ENCODE measurements at regions not wholly inside any gene's neighbourhood (a gene's known extent, or its start where the extent isn't known, plus 50 kb on each side); places are given as distances from the start of the nearest gene placed in this dataset.

DNA sequence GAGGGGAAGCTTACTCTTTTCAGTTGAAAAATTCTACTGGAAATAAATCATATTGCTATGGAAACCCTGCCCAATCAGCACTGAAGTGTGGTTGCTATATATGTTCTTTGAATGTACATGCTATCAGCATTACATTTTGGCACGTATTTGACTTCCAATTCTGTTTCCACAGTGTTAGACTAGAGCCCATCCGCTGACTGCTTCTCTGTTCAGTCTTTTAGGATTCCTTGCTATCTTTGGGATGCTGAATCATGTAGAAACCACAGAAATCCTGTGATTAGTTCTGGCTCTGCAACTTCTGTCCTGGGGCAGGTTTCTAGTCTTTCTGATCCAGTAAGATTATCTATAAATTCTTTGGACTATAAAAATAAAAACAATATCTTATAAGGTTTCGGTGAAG, 128.2 kb upstream of the SLC7A14 start:
- DNase-seq = no peak

DNA sequence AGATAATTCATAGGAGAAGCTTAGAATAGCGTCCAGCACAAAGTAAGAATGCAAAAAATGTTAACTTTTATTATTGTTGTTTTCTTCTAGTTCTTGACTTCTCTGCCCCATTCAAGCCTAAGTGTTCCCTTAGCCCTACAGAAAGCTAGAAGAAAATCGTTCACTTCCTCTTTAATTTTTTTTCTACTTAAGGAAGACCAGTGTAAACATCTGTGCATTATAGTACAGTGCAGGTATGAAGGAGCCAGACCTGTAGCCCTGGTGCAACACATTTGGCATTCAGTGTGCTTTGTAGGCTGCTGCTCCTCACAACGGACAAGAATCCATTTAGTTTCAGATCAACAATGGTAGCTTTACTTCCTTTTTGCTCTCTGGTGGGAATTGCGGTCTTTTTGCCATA, 127.8 kb upstream of the SLC7A14 start:
- TF ChIP-seq, protein P1, sequence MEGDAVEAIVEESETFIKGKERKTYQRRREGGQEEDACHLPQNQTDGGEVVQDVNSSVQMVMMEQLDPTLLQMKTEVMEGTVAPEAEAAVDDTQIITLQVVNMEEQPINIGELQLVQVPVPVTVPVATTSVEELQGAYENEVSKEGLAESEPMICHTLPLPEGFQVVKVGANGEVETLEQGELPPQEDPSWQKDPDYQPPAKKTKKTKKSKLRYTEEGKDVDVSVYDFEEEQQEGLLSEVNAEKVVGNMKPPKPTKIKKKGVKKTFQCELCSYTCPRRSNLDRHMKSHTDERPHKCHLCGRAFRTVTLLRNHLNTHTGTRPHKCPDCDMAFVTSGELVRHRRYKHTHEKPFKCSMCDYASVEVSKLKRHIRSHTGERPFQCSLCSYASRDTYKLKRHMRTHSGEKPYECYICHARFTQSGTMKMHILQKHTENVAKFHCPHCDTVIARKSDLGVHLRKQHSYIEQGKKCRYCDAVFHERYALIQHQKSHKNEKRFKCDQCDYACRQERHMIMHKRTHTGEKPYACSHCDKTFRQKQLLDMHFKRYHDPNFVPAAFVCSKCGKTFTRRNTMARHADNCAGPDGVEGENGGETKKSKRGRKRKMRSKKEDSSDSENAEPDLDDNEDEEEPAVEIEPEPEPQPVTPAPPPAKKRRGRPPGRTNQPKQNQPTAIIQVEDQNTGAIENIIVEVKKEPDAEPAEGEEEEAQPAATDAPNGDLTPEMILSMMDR (IDR thresholded peaks at IDR 0.05; ENCODE audit: low read depth, low read length) = no peak
- H3K36me3 ChIP-seq = no peaks in the 10 kb centered on the region
- no peaks in the 10 kb centered on the region for H3K4me1 ChIP-seq
- no peak overlapping the region for H3K4me3 ChIP-seq (ENCODE audit: low read depth, low read length)
- no peak for DNase-seq
- no peaks in the 10 kb centered on the region for H3K27me3 ChIP-seq
- peaks cover 8% of the 10 kb centered on the region; the same call in 1 of the 2 replicates for H3K9me3 ChIP-seq

More for the DNA sequence above, 128.2 kb upstream of the SLC7A14 start:
- H3K36me3 ChIP-seq = no peaks in the 10 kb centered on the region
- TF ChIP-seq, protein P1 (IDR thresholded peaks at IDR 0.05; ENCODE audit: low read depth, low read length) = no peak
- peaks cover 8% of the 10 kb centered on the region; the same call in 1 of the 2 replicates for H3K9me3 ChIP-seq
- H3K27me3 ChIP-seq = no peaks in the 10 kb centered on the region
- H3K4me3 ChIP-seq (ENCODE audit: low read depth, low read length) = no peak overlapping the region
- no peaks in the 10 kb centered on the region for H3K4me1 ChIP-seq

DNA sequence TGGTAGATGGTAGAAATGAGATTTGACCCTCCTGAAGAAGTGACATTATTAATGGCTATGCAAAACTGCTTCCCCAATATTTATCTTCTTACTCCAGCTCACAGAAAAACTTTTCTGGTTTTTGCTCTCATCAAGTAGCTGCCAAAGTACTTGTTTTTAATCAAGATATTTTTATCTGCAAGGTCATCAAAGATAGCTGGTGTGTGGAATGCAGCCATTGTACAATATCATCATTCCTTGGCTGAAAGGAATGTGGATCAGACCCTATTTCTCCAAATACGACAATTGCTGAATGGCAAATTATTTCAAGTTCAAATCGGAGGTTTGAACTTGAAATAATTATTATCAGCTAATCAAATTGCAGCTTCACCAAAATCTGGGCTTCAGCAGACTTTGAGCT, 126.9 kb upstream of the SLC7A14 start:
- no peaks in the 10 kb centered on the region for H3K4me1 ChIP-seq
- no peak overlapping the region for H3K4me3 ChIP-seq (ENCODE audit: low read depth, low read length)
- peaks cover 8% of the 10 kb centered on the region; the same call in 1 of the 2 replicates for H3K9me3 ChIP-seq
- no peak for DNase-seq
- no peaks in the 10 kb centered on the region for H3K27me3 ChIP-seq
- no peaks in the 10 kb centered on the region for H3K36me3 ChIP-seq
- TF ChIP-seq, protein P1 (IDR thresholded peaks at IDR 0.05; ENCODE audit: low read depth, low read length) = no peak

DNA sequence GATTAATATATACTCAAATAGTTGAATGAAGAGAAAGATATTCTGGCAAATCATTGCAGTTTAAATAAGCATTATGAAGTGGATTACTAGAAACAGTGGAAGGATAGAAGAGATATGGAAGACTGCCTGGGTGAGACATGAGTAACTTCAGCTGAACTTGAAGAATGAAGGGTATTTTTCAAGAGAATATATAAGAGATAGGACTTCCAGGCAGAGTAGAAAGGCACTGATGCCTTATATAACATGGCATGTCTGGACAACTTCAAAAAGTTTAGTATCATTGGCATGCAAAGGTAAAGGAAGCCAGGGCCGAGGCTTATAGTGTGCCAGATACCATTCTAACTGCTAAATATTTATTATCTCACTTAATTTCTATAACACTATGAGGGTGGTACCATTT, 126.5 kb upstream of the SLC7A14 start:
- no peak overlapping the region for H3K4me3 ChIP-seq (ENCODE audit: low read depth, low read length)
- H3K4me1 ChIP-seq = no peaks in the 10 kb centered on the region
- no peaks in the 10 kb centered on the region for H3K36me3 ChIP-seq
- peaks cover 8% of the 10 kb centered on the region; the same call in 1 of the 2 replicates for H3K9me3 ChIP-seq
- TF ChIP-seq, protein P1 (IDR thresholded peaks at IDR 0.05; ENCODE audit: low read depth, low read length) = no peak
- DNase-seq = no peak
- no peaks in the 10 kb centered on the region for H3K27me3 ChIP-seq

DNA sequence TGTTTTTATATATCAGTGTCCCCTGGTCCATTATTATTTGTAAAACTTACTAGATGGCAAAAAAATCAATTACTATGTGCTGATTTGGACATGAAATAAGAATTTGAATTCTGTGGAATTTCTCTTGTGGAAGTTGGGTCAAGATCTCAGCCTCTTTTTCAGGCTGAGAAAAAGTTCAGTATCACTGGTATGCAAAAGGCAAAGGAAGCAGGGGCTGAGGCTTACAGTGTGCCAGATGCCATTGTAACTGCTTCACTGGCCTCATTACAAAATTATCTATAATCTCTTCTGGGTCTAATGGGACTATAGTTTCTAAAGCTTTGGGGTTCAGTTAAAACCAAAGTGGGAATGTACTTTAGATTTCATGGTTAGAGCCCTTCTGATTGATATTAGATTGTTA, 125.9 kb upstream of the SLC7A14 start:
- Histone ChIP-seq H3K4me1 (no peaks in the 10 kb centered on the region), H3K36me3 (no peaks in the 10 kb centered on the region), H3K27me3 (no peaks in the 10 kb centered on the region), H3K4me3 (ENCODE audit: low read depth, low read length) (no peak overlapping the region), H3K9me3 (peaks cover 8% of the 10 kb centered on the region; the same call in 1 of the 2 replicates)
- TF ChIP-seq, protein P1 (IDR thresholded peaks at IDR 0.05; ENCODE audit: low read depth, low read length) = no peak
- no peak for DNase-seq

DNA sequence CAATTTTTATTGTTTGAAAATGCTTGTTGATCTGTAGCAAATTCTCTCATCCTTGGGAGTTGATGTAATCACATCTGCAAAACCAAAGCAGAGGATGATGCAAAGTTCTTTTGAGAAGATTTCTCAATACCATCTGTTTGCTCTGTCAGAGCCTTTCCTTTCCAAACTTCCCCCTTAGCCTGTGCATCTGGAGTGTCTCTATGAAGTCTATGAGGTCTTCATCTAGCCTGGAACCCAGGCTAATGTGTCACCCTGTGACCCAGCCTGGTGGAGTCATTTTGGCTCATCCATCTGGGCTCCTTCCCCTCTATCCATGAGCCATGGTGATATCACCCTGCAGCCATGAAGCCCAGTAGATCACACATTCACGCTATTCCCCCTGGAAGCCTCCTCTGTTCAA, 123.2 kb upstream of the SLC7A14 start:
- Histone ChIP-seq H3K4me3 (ENCODE audit: low read depth, low read length) (no peak overlapping the region), H3K36me3 (no peaks in the 10 kb centered on the region), H3K27me3 (no peaks in the 10 kb centered on the region), H3K4me1 (no peaks in the 10 kb centered on the region), H3K9me3 (peaks cover 8% of the 10 kb centered on the region; the same call in 1 of the 2 replicates)
- no peak for DNase-seq
- TF ChIP-seq, protein P1 (IDR thresholded peaks at IDR 0.05; ENCODE audit: low read depth, low read length) = no peak
